ENCODE measurements at regions not wholly inside any gene's neighbourhood (a gene's known extent, or its start where the extent isn't known, plus 50 kb on each side); places are given as distances from the start of the nearest gene placed in this dataset.
"Not testable (repeated sequence)": the region's sequence is repeated elsewhere in the genome, so short reads cannot be mapped to it uniquely, and the experiment has no call there.

DNA sequence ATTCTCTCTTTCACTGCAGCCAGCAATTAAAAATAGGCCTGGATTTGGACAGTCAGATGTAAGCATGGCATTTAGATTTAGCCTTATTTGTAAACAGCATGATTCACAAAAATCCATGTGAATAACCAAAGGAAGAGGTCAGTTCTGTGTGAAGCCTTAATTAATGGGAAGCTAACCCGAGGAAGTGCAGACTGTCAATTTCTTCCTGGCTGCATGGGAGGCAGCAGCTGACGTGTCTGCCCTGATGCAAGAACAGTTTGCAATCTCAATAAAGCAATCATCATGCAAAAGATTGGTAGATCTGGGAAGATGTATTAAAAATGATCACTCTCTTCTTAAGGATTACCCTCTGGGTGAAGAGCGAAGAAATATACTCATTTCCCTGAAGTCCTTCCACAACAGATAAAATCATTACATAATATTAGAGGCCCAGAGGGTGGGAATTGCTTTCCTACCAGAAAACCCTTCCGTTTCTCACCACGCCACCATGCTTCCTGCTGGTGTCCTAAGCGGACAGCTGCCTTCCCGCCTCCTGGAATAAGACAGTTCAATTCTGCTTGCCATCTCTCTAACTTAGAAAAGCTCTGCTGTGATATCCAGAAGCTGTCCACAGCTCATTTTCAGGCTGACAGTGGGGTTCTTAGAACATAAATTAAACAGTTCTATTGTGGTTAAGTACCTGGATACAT, 526.7 kb upstream of the NRP1 start:
- no peak for DNase-seq

DNA sequence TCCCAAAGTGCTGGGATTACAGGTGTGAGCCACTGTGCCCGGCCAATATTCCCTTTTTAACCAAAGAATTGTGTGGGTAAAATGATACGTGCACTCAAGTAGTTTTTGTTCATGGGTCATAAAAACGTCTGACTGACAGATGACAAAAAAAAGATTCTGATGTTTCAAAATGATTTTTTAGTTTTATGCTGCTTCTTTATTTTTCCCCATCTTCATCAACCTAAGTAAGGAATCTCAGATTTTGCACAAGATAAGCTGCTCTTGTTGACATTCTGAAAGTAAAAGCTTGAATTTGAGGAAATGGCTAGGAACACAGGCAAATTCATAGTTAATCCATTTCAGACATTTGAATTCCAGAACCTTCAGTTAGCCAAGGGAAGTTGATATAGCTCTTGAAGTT, 526.1 kb upstream of the NRP1 start:
- no peak for DNase-seq

DNA sequence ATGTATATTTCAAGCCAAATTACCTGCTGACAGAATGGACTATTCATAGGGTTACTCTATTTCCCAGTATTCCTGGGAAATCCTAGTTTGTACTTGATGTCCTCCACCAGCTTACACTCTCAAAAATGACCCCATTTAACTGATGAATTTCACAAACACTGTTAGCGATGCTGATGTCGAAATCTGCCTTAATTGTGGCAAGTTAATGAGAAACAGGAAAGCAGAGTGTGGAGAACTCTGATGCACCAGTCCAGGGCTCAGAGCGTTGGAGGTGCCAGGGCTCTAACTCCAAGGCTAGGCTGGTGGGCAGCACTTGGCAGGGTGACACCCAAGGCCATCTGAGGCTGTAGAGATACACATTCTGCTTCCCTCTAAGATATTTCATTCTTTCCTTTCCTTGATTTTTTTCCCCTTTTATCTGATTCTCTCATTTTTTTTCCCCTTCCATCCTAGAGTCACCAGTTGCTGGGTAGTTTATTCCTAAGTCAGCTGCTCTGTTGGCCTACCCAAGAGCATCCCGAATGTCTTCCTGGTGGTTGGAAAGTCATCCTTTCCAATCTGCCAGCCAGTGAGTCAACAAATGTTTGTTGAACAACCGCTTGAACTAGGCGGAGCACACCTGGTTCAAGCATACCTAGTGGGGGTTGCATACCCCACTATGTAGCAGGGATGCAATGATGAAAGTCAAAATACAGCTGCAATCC, 525.0 kb upstream of the NRP1 start:
- DNase-seq, result no peak

DNA sequence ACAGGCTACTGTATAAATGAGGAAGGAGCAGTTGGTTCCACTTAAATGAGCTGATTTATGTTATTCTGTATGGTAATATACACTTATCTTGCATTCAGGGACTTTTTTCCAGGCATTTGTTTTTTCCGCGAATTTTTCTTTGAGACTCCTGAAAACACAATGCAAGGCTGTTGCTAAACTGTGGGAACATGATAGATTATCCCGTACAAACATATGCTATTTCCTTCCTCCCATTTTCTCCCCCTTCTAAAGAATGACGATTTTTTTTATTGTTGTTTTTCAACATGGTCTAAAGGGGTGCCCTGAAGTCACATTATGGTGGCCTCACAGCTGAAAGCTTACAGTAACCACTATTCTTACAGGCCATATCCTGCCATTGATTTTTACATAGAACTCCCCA, 523.9 kb upstream of the NRP1 start:
- no peak for DNase-seq

DNA sequence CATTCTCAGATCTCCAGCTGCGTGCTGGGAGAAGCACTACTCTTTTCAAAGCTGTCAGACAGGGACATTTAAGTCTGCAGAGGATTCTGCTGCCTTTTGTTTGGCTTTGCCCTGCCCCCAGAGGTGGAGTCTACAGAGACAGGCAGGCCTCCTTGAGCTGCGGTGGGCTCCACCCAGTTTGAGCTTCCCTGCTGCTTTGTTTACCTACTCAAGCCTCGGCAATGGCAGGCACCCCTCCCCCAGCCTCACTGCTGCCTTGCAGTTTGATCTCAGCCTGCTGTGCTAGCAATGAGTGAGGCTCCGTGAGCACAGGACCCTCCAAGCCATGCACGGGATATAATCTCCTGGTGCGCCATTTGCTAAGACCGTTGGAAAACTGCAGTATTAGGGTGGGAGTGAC, 518.8 kb upstream of the NRP1 start:
- not testable (repeated sequence) for DNase-seq

DNA sequence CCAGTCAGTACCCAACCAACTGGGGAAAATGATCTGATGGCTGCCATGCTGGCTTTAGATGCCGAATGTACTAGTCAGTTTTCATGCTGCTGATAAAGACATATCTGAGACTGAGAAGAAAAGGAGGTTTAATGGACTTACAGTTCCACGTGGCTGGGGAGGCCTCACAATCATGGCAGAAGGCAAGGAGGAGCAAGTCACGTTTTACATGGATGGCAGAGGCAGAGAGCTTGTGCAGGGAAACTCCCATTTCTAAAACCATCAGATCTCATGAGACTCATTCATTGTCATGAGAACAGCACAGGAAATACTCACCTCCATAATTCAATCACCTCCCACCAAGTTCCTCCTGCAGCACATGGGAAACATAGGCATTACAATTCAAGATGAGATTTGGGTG, 508.9 kb upstream of the NRP1 start:
- no peak for DNase-seq

DNA sequence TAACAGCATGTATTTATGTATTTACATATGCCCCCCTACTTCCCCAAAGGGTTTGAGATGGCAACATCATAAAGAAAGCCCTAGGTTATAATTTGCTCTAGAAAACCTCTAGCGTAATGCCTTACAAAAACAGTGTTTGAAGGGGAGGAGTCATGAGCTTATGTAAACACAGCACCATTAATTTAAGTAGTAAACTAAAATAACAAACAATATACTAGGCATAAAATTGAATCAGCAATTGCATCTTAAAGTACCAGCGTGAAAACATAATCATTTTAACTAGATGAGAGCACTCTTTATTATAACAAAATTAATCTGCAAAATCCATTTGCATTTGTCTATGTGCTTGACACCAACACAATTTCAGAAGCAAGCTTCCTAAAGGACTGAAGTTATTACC, 507.2 kb upstream of the NRP1 start:
- no peak for DNase-seq

DNA sequence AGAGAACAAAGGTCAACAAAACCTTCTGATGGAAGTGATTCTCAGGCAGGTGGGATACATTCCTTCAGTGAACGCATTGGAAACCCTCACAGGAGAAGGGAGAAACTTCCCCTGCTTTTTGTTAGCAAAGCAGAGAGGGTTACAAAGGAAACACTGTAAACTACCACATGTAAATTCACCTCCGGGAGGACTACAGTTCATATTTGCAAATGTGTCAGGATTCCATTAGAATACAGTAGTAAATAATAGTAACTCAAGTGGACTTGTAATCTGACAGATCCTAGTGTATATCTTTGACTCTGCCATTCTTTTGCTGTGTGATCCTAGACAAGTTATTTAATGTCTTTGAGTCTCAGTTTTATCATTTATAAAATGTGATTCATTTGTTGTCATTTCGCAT, 504.3 kb upstream of the NRP1 start:
- DNase-seq, result no peak

DNA sequence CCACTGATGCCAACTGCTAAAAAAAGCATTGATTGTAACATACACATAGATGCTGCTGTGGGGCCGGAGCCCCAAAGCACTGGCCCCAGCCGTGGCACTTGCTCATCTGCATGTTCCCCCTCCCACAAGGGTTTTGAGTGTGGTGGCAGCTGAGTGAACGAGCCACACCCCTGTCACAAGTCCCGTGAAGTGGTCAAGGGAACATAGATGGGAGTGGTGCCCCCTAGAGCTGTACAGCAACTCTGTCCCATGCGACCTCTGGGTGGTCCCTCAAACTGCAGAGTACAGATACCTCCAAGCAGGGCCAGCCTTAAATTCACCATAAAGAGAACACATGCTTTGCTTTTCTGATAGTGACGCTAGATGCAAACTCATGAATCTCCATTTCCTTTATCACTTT, 503.3 kb upstream of the NRP1 start:
- no peak for DNase-seq

DNA sequence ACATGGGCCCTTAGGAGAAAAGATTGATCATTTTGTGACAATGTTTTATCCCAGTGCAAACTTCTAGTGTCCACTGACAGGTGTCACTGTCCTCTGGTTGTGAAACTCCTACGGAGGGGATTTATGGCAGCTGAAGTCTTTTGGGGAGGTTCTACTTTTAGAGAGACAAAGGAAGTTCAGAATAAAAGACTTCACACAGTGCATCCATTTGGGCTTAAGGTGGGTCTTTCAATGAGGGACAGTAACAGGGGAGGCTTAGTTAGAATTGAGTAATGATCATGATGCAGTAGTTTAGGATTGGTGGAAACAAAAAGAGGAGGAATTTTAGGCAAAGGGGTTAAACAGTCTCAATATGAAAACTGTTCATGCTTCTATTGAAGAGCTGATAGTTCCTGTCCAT, 501.1 kb upstream of the NRP1 start:
- no peak for DNase-seq

DNA sequence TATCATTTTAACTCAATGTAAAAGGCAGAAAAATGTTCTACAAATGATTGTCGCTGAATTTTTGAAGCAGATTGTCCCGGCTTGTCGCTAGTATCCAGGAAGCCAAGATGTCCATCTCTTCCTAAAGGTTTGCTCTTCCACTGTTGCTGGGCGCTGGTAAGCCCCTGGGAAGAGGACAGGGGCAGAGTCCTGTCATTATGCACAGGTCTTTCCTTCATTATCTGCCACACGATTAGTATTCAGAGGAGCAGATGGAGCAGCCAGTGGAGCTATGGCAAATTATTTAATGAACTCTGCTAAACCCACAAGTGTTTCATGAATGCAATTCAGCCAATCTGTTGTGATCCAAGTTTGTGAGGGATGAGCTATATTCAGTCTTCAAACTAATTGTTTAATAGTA, 499.1 kb upstream of the NRP1 start:
- DNase-seq, result no peak

DNA sequence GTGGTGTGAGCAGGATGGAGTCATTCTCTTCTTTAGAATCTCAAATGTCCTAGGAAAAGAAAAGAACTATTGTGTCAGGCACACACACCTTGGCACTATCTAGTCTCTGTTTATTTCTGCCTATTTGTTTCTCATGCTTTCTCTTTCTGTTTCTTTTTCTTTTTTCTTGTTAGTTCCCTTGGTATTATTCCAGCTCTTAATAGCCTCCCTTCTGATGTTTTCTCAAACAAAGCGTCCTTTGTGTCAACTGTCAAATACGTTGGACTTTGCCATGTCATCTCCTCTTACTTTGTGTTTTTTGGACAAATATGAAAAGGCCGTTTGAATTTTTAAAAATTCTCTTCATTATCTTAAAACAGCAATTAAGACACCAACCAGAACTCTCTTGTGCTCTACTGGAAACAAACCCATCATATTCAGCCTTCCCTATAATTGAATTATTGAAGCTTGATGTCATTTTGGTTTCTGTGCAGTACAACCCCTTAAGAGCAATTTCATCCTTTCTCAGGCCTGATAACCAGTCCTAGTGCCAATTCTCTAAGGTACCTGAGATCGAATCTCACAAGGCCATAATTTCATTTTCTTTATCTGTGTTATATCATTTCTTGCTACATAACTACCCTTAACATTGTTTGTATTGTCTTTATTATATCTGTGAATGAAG, 497.8 kb upstream of the NRP1 start:
- no peak for DNase-seq

DNA sequence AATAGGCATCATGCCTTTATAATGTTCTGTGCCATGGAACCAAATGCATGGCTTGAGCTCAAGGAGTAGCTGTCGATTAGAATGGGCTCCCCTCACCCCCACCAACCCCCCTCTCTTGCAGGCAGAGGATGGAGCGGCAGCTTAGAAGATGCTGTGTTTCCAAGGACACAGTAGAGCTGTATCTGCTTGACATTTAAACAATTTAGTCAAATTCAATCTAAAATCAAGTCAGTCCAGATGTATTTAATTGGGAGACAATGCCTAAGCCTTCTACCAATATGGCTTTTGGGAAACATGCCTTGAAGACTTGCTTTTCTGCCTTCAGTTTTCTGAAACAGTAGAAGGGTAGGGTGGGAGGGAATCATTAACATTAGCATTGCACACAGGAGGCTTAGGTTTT, 497.1 kb upstream of the NRP1 start:
- no peak for DNase-seq

DNA sequence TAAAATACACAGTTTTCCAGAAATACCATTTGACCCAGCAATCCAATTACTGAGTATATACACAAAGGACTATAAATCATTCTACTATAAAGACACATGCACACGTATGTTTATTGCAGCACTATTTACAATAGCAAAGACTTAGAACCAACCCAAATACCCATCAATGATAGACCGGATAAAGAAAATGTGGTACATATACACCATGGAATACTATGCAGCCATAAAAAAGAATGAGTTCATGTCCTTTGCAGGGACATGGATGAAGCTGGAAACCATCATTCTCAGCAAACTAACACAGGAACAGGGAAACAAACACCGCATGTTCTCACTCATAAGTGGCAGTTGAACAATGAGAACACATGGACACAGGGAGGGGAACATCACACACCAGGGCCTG, 495.4 kb upstream of the NRP1 start:
- DNase-seq, result not testable (repeated sequence)

DNA sequence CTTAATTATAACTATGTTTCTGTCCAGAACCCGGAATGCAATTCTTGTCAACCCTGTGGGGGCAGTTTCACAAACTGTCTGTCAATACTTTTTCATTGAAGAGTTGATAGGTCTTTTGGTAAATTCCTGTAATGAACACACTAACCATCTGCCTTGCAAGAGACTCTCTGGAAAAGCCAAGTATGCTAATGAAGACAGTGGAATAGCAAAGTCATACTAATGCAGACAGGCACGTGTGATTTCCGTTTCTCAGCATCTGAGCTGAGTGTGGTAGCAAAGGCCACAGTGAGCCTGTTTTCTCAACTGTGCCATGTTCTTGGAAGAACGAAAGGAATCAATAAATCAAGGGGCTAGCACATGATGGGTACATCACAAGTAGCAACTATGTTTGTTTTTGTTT, 494.1 kb upstream of the NRP1 start:
- no peak for DNase-seq

DNA sequence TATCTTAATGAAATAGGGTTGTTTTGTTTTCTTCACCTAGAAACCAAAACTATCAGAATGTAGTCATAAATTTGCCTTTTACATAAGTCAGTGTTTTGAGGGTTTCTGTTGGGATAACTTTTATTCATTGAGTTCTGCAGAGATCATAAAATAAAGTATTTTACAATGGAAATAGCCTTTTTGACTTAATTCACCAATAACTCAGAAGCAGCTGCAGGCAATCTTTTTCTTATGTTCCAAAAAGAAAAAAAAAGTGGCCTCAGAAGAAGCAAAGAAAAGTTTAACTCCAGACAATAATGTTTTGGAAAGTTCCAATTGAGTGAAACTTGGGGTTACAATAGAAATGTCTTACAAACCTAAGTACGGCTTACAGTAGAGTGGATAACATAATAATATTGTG, 491.7 kb upstream of the NRP1 start:
- DNase-seq, result no peak

DNA sequence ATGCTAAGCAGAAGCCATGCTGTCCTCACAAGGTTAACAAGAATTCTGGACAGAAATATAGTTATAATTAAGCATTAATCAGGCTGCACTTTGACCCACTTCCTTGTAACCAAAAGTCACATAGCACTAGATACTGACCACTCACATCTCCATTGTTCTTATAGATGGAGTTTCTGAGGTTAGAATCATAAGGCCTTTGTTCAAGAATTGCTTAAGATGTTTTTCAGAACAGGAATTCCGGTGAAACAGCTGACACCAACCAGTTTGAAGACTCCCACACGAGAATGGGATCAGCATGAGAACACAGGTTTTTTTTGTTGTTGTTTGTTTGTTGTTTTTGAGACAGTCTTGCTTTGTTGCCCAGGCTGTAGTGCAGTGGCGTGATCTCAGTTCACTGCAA, 488.3 kb upstream of the NRP1 start:
- no peak for DNase-seq

DNA sequence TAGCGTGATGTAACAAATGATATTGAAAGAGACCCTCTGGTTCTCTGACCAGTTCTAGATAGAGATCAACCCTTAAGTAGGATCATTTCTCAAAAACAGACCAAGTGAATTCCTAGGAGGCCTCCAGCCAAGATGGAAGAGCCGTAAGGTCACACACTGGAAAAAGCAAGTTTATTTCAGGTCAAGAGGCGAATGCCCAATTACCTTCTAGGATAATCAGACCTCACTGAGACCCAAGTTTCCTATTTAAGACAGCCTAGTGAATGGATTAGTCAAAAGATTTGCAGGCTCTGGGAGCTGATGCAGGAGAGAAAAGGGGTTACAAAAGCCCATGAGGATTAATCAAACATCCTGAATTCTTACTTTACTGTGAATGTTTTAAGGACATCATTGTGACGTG, 486.1 kb upstream of the NRP1 start:
- no peak for DNase-seq

DNA sequence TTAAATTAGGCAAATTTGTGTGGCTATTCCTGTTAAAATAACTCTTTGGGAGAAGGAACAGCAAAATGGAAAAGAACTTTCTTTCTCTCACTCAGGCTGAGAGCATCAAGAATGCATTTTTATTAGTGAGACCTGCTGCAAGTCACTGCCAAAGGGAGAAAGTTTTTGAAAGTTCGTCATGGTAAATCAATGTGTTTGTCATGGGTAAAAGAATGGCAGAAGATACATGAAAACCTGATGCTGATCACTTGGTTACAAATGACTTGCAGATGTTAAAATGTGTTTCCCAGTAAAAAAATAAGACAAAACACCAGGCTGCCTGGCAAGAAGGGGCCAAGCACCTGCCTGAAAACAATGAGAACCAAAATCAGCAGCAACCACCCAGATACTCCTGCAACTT, 484.7 kb upstream of the NRP1 start:
- no peak for DNase-seq

DNA sequence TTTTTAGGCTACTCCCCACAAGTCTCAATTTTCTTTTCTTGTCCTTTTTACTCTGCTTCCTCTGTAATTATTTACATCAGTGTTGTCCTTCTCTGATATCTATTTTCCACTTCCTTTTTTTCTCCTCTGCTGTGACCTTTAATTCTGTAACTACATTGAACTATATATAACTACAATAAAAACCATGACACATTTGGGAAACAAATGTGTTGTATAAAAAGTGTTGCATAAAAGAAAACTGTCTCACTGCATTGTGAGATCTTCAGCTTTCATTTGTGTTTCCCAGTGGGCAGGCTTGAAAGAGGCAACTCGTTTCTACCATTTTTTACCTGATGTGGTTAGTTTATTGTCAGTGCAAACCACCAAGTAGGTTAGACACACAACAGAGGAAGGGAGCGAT, 483.9 kb upstream of the NRP1 start:
- no peak for DNase-seq

DNA sequence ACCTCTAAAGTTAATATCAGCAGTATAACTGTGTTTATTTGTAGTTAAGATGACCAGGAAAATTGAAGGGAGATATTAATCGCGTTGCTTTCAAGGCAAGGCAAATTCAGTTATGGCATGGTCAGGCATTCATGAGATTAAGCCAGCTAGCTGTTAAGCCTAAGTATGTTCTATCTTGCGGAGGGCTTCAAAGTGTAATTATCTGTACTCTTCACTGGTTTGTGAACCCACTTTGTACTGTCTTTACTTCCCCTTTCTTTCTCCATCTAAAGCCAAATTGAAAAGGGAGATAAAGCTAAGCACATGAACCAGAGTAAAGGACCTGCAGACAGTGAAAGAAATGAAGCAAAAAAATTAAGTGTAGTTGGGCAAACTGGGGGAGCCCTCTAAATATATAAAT, 483.1 kb upstream of the NRP1 start:
- no peak for DNase-seq

DNA sequence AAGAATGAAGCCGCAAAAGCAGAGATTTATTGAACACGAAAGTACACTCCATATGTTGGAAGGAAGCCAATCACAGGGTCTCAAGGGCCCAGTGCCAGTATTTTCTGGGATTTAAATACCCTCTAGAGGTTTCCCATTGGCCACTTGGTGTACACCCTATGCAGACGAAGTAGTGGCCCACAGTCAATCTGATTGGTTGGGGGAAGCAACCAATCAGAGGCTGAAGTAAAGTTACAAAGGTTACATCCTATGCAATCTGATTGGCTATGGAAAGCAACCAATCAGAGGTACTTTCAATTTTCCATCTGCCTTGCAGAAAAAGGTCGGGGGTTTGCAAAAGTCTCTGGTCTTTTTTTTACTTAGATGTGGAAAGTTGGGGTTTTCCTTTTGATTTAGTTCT, 481.3 kb upstream of the NRP1 start:
- no peak for DNase-seq

DNA sequence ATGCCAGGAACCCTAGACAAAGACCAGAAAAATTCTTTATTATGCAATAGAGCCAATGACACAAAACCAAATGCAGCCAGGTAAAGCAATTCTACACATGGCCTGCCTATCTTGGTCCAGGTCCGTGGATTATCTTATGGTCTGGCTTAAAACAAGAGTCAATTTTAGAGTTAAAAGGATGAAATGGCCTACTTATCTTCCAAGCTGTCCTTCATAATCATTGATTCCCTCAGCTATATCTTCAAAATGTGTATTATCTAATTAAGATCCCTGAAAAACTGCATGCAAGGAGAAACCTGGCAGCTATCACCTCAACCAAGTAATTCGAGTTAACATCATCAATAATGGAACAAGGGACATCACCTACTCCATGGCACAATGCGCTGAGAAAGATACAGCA, 479.4 kb upstream of the NRP1 start:
- no peak for DNase-seq

DNA sequence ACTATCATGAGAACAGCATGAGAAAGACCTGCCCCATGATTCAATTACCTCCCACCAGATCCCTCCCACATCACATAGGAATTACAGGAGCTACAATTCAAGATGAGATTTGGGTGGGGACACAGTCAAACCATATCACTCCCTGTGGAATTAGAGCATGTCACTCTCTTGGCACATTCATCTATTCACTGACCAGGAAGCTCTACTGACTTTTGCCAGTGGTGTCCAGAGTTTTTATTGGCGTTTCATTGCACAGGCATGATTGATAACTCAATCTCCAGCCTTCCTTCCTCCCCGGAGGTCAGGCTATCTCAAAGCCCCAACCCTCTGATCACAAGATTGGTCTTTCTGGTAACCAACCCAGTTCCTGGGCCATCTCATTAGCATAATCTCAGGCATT, 478.9 kb upstream of the NRP1 start:
- DNase-seq, result no peak
